SK-N-MC (cell line): ENCODE measurements at regions not wholly inside any gene's neighbourhood (a gene's known extent, or its start where the extent isn't known, plus 50 kb on each side); places are given as distances from the start of the nearest gene placed in this dataset.

ENCODE experiments used
- EZH2 ChIP-seq: fragments of 200-600 bp; sonication (generic); IDR thresholded peaks from one replicate; pipeline ENCODE4 v1.6.1; 2017; ENCODE audit warnings: antibody characterized with exemption
- FOXP2 ChIP-seq: optimal IDR thresholded peaks from 2 replicates; pipeline ENCODE3; 2011; ENCODE audit warnings: mild to moderate bottlenecking, moderate library complexity; ENCODE audit not compliant: insufficient read depth; ENCODE audit errors: extremely low read length, control extremely low read depth
- POLR2AphosphoS5 ChIP-seq: IDR thresholded peaks from 2 replicates; pipeline ENCODE4 v1.6.1; 2012; ENCODE audit warnings: mild to moderate bottlenecking, low read depth, low read length, borderline replicate concordance

DNA sequence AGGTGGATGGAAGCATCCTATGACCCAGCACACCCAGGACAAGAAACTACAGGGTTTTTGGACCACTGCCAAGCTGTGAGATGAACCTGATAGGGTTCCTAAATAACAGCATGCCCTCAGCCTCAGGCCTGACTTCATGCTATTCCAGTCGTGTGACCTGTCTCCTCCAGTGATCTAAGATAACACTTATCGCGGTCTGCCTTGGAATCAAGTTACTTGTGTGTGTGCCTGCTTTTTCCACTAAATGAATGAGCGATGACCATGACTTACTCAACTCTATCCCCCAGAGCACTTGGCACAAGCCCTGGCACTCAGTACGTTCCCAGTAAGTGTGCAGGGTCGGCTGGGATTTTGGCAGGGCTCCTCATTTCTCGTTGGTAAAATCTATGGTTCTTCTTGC lies 172.7 kb upstream of the TP63 start:
- TF ChIP-seq EZH2 (no peak), POLR2AphosphoS5 (no peak), FOXP2 (no peak)
